ENCODE measurements at regions not wholly inside any gene's neighbourhood (a gene's known extent, or its start where the extent isn't known, plus 50 kb on each side); places are given as distances from the start of the nearest gene placed in this dataset.

GRCh38 chr16:55144651-55145050 is 179.4 kb upstream of the IRX6 start:
- H3K4me3 ChIP-seq = no peak overlapping the region
- TF ChIP-seq CTCF (IDR thresholded peaks at IDR 0.05) = no peak
- no peak for TF ChIP-seq POLR2A (IDR thresholded peaks at IDR 0.05)
- no peak for TF ChIP-seq POLR2AphosphoS5 (IDR thresholded peaks at IDR 0.05)
- no peak overlapping the region for H3K27ac ChIP-seq
- no peaks in the 10 kb centered on the region for H3K9me3 ChIP-seq
- H3K4me1 ChIP-seq = no peaks in the 10 kb centered on the region
- DNase-seq (ENCODE audit: low spot score in 2 of 2) = no peak
- intact Hi-C loops (cut with DNase I; ENCODE audit: low total_unique reads) = no loop called here
- H3K27me3 ChIP-seq = no peaks in the 10 kb centered on the region
- no peaks in the 10 kb centered on the region for H3K36me3 ChIP-seq

GRCh38 chr16:55145771-55146603 is 178.0 kb upstream of the IRX6 start:
- TF ChIP-seq POLR2AphosphoS5 (IDR thresholded peaks at IDR 0.05) = no peak
- no peak for TF ChIP-seq POLR2A (IDR thresholded peaks at IDR 0.05)
- no peak for TF ChIP-seq CTCF (IDR thresholded peaks at IDR 0.05)
- Histone ChIP-seq H3K27ac (no peak overlapping the region), H3K27me3 (no peaks in the 10 kb centered on the region), H3K36me3 (no peaks in the 10 kb centered on the region), H3K9me3 (no peaks in the 10 kb centered on the region), H3K4me3 (no peak overlapping the region), H3K4me1 (no peaks in the 10 kb centered on the region)
- no peak for DNase-seq (ENCODE audit: low spot score in 2 of 2)
- intact Hi-C loops (cut with DNase I; ENCODE audit: low total_unique reads) = no loop called here

DNA sequence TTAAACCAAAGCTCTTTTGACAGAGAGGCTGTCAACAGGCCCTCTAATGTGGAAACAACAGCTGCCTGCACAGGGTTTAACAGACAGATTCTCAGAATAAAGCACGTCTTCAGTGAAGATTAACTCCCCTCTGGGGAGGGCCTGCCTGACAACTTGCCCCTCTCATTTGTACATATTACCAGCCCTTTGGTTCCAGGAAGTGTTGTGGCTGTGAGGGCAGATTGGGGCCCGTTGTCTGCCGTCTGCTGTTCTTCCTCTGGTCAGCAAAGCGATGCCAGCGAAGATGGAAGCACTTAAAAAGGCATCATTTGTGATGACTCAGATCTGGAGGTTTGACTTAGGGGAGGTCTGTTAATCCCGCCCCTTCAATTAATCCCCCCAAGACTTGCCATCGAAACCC is 177.0 kb upstream of the IRX6 start:
- Histone ChIP-seq H3K4me3 (no peak overlapping the region), H3K27me3 (no peaks in the 10 kb centered on the region), H3K27ac (no peak overlapping the region), H3K4me1 (no peaks in the 10 kb centered on the region), H3K9me3 (no peaks in the 10 kb centered on the region), H3K36me3 (no peaks in the 10 kb centered on the region)
- TF ChIP-seq POLR2AphosphoS5 (IDR thresholded peaks at IDR 0.05) (no peak), POLR2A (IDR thresholded peaks at IDR 0.05) (no peak), CTCF (IDR thresholded peaks at IDR 0.05) (no peak)
- intact Hi-C loops (cut with DNase I; ENCODE audit: low total_unique reads) = no loop called here
- no peak for DNase-seq (ENCODE audit: low spot score in 2 of 2)

DNA sequence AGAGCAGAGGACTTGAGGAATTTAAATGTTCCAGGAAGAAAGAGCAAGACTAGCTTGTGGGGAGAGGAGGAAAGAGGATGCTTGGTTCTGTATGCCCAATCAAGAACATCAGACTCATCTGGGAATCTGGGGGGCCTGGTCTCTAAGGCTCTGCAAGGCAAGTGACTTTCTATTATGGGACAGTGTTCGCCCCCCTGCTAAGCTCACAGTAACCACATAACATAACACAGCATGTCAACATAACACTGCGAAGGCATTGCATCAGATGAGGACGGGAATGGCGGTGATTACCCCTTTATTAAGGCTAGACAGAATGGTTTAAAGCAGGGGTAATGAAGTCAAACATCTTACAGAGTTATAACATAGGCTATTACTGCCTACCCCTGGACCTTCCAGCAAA is 176.6 kb upstream of the IRX6 start:
- H3K36me3 ChIP-seq = no peaks in the 10 kb centered on the region
- H3K4me1 ChIP-seq = no peaks in the 10 kb centered on the region
- no peak for DNase-seq (ENCODE audit: low spot score in 2 of 2)
- H3K27me3 ChIP-seq = no peaks in the 10 kb centered on the region
- no peaks in the 10 kb centered on the region for H3K9me3 ChIP-seq
- TF ChIP-seq POLR2AphosphoS5 (IDR thresholded peaks at IDR 0.05) (no peak), CTCF (IDR thresholded peaks at IDR 0.05) (no peak), POLR2A (IDR thresholded peaks at IDR 0.05) (no peak)
- no peak overlapping the region for H3K4me3 ChIP-seq
- intact Hi-C loops (cut with DNase I; ENCODE audit: low total_unique reads) = no loop called here
- no peak overlapping the region for H3K27ac ChIP-seq

- no peak overlapping the region for H3K27ac ChIP-seq
- H3K36me3 ChIP-seq = no peaks in the 10 kb centered on the region
- no peaks in the 10 kb centered on the region for H3K9me3 ChIP-seq
- no peaks in the 10 kb centered on the region for H3K27me3 ChIP-seq
- intact Hi-C loops (cut with DNase I; ENCODE audit: low total_unique reads) = no loop called here
- TF ChIP-seq CTCF (IDR thresholded peaks at IDR 0.05) (no peak), POLR2A (IDR thresholded peaks at IDR 0.05) (no peak), POLR2AphosphoS5 (IDR thresholded peaks at IDR 0.05) (no peak)
- no peak for DNase-seq (ENCODE audit: low spot score in 2 of 2)
- H3K4me1 ChIP-seq = no peaks in the 10 kb centered on the region
- H3K4me3 ChIP-seq = no peak overlapping the region
Measured at GRCh38 chr16:55149622-55150021, 174.4 kb upstream of the IRX6 start.
